ENCODE measurements at regions not wholly inside any gene's neighbourhood (a gene's known extent, or its start where the extent isn't known, plus 50 kb on each side); places are given as distances from the start of the nearest gene placed in this dataset.

DNA sequence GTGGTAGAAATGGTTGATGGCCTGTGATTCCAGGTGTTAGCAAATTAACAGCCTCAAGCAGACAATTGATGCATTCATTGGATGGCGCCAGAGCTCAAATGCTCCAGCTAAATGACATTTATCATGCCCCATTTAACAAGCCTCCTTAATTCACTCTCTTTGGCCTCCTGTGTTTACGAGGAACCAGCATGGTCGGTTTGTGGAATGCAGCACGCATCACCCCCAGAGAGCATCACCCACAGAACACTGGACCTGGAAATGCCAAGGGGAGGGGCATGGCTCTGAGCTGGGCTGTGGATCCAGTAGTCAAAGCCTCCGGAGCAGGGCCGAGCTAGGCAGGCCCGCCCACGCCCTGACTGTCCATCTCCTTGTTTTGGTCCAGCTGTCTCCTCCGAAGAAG lies 434.0 kb downstream of the GADD45G start:
- no peaks in the 10 kb centered on the region for H3K4me1 ChIP-seq
- no peak overlapping the region for H3K27ac ChIP-seq
- DNase-seq (ENCODE audit: low spot score in 2 of 2) = no peak
- H3K9me3 ChIP-seq = no peaks in the 10 kb centered on the region
- TF ChIP-seq POLR2A (IDR thresholded peaks at IDR 0.05) = no peak
- TF ChIP-seq, protein P1, sequence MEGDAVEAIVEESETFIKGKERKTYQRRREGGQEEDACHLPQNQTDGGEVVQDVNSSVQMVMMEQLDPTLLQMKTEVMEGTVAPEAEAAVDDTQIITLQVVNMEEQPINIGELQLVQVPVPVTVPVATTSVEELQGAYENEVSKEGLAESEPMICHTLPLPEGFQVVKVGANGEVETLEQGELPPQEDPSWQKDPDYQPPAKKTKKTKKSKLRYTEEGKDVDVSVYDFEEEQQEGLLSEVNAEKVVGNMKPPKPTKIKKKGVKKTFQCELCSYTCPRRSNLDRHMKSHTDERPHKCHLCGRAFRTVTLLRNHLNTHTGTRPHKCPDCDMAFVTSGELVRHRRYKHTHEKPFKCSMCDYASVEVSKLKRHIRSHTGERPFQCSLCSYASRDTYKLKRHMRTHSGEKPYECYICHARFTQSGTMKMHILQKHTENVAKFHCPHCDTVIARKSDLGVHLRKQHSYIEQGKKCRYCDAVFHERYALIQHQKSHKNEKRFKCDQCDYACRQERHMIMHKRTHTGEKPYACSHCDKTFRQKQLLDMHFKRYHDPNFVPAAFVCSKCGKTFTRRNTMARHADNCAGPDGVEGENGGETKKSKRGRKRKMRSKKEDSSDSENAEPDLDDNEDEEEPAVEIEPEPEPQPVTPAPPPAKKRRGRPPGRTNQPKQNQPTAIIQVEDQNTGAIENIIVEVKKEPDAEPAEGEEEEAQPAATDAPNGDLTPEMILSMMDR (IDR thresholded peaks at IDR 0.05) = no peak
- TF ChIP-seq POLR2AphosphoS5 (IDR thresholded peaks at IDR 0.05) = no peak
- intact Hi-C loops (cut with DNase I; ENCODE audit: low total_unique reads) = no loop called here
- no peak overlapping the region for H3K4me3 ChIP-seq
- H3K36me3 ChIP-seq = no peaks in the 10 kb centered on the region
- no peaks in the 10 kb centered on the region for H3K27me3 ChIP-seq

DNA sequence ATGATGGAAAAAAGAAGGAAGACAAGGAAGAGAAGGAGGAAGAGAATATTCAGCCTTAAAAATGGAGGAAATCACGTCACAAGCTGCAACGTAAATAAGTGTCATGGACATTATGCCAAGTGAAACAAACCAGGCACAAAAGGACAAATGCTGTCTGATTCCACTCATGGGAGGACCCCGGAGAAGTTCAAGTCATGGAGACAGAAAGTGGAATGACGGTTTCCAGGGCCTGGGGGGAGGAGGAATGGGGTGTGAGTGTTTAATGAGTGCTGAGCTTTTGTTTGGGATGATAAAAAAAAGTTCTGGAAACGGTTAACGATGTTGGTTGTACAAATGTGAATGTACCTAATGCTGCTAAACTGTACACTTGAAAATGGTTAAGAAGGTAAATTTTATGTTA lies 439.5 kb downstream of the GADD45G start:
- Histone ChIP-seq H3K27ac (no peak overlapping the region), H3K4me3 (no peak overlapping the region), H3K9me3 (no peaks in the 10 kb centered on the region), H3K4me1 (no peaks in the 10 kb centered on the region), H3K36me3 (no peaks in the 10 kb centered on the region), H3K27me3 (no peaks in the 10 kb centered on the region)
- DNase-seq (ENCODE audit: low spot score in 2 of 2) = no peak
- intact Hi-C loops (cut with DNase I; ENCODE audit: low total_unique reads) = no loop called here
- TF ChIP-seq POLR2A (IDR thresholded peaks at IDR 0.05) = no peak
- TF ChIP-seq, protein P1 (IDR thresholded peaks at IDR 0.05) = no peak
- TF ChIP-seq POLR2AphosphoS5 (IDR thresholded peaks at IDR 0.05) = no peak

DNA sequence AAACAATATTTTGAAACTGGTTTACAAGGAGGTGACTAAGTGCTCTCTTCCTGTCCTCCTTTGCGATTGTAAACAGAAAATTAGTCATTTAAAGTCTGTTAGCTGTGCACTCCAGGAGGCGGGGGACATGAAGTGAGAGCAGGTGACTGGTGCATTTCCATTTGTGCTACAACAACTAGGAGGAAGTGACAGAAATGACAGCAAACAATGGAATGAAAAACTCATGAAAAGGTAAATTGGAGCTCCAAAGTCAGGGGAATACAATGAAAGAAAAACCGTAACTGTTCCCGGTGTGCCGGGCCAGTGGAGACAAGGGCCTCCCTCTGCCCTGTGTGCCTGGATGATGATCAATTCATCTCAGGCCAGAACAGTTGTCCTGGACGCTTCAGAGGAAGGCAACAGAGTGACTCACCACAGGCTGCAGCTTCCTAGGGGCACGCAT lies 439.9 kb downstream of the GADD45G start:
- Histone ChIP-seq H3K4me3 (no peak overlapping the region), H3K4me1 (no peaks in the 10 kb centered on the region), H3K27ac (no peak overlapping the region), H3K9me3 (no peaks in the 10 kb centered on the region), H3K36me3 (no peaks in the 10 kb centered on the region), H3K27me3 (no peaks in the 10 kb centered on the region)
- DNase-seq (ENCODE audit: low spot score in 2 of 2) = no peak
- intact Hi-C loops (cut with DNase I; ENCODE audit: low total_unique reads) = no loop called here
- TF ChIP-seq POLR2A (IDR thresholded peaks at IDR 0.05) (no peak), POLR2AphosphoS5 (IDR thresholded peaks at IDR 0.05) (no peak)
- TF ChIP-seq, protein P1 (IDR thresholded peaks at IDR 0.05) = no peak

DNA sequence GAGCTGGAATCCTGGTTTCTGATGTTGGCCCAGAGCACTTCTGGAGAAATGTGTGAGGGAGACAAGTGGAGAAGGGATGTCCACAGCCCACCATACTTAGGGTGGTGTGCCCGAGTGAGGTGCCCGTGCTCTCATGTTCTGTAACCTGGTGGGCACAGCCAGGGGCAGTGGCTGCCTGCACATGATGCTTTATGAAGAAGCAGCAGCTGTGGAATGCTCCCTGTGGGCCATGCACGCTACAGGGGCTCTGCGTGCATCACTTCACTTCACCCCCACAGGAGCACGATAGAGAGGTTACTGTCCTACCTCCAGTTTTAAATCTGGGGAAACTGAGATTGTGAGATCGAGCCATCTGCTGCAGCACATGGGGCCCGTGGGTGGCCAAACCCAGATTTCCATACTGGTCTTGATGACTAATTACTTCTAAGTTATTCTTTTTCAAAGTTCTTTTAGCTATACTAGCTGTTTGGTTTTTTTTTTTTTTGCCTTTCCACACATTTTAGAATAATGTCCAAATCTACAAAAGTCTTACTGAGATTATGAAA lies 441.6 kb downstream of the GADD45G start:
- no peaks in the 10 kb centered on the region for H3K27me3 ChIP-seq
- H3K4me3 ChIP-seq = no peak overlapping the region
- intact Hi-C loops (cut with DNase I; ENCODE audit: low total_unique reads) = no loop called here
- no peaks in the 10 kb centered on the region for H3K36me3 ChIP-seq
- DNase-seq (ENCODE audit: low spot score in 2 of 2) = no peak
- no peak overlapping the region for H3K27ac ChIP-seq
- H3K4me1 ChIP-seq = no peaks in the 10 kb centered on the region
- no peaks in the 10 kb centered on the region for H3K9me3 ChIP-seq
- TF ChIP-seq POLR2AphosphoS5 (IDR thresholded peaks at IDR 0.05) = no peak

DNA sequence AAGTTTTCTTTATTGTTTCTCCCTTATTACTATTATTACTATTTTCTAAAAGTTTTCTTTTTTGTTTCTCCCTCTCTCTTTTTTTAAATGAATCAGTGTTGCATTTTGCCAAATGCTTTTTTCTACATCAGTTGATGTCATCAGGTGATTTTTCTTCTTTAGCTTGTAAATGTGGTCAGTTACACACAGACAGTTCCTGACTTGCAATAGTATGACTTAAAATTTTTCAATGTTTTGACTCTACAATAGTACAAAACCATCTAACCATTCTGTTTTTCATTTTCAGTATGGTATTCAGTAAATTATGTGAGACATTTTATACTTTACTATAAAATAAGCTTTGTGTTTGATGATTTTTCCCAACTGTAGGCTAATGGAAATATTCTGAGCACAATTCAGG lies 443.0 kb downstream of the GADD45G start:
- Histone ChIP-seq H3K4me1 (no peaks in the 10 kb centered on the region), H3K27ac (no peak overlapping the region), H3K9me3 (no peaks in the 10 kb centered on the region), H3K36me3 (no peaks in the 10 kb centered on the region), H3K27me3 (no peaks in the 10 kb centered on the region), H3K4me3 (no peak overlapping the region)
- intact Hi-C loops (cut with DNase I; ENCODE audit: low total_unique reads) = no loop called here
- no peak for DNase-seq (ENCODE audit: low spot score in 2 of 2)
- TF ChIP-seq, protein P1 (IDR thresholded peaks at IDR 0.05) = no peak
- TF ChIP-seq POLR2A (IDR thresholded peaks at IDR 0.05) (no peak), POLR2AphosphoS5 (IDR thresholded peaks at IDR 0.05) (no peak)

DNA sequence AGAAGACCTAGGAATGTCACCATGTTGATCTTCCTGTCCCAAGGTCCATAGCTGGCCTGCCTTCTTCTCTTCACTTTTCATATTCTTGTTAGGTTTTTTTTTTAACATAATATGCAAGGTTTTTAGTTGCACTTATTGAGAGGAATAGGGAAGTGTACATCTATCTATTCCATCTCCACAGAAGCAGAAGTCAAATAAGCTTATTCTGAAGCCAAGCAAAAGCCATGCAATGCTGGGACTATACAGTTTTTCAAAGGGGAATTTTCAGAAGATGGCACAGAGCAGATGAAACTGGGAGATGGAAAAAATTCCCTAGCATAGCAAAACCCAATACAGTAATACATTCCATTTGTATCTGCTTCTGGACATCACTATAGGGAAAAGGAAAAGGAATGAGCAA lies 447.6 kb downstream of the GADD45G start:
- no peaks in the 10 kb centered on the region for H3K4me1 ChIP-seq
- H3K27ac ChIP-seq = no peak overlapping the region
- no peak overlapping the region for H3K4me3 ChIP-seq
- H3K36me3 ChIP-seq = no peaks in the 10 kb centered on the region
- TF ChIP-seq POLR2AphosphoS5 (IDR thresholded peaks at IDR 0.05) (no peak), POLR2A (IDR thresholded peaks at IDR 0.05) (no peak)
- TF ChIP-seq, protein P1 (IDR thresholded peaks at IDR 0.05) = no peak
- intact Hi-C loops (cut with DNase I; ENCODE audit: low total_unique reads) = no loop called here
- H3K27me3 ChIP-seq = no peaks in the 10 kb centered on the region
- DNase-seq (ENCODE audit: low spot score in 2 of 2) = no peak
- no peaks in the 10 kb centered on the region for H3K9me3 ChIP-seq

Measured in breast epithelium (tissue), 4 donors.